Stimulated activated CD4-positive, alpha-beta T cell treated with anti-CD3 and anti-CD28 coated beads, Interleukin-2, amount 100 ng/mL, for 24 hours (primary cell): ENCODE measurements at regions not wholly inside any gene's neighbourhood (a gene's known extent, or its start where the extent isn't known, plus 50 kb on each side); places are given as distances from the start of the nearest gene placed in this dataset.
"Not testable (repeated sequence)": the region's sequence is repeated elsewhere in the genome, so short reads cannot be mapped to it uniquely, and the experiment has no call there.

Experiments
- DNase-seq, 2 donors: peaks; one replicate each; pipeline ENCODE4 v3.0.0-alpha.2; 2020

- DNase-seq: no peak
Measured at GRCh38 chr3:157920822-157921700, 185.2 kb downstream of the SHOX2 start.

DNA sequence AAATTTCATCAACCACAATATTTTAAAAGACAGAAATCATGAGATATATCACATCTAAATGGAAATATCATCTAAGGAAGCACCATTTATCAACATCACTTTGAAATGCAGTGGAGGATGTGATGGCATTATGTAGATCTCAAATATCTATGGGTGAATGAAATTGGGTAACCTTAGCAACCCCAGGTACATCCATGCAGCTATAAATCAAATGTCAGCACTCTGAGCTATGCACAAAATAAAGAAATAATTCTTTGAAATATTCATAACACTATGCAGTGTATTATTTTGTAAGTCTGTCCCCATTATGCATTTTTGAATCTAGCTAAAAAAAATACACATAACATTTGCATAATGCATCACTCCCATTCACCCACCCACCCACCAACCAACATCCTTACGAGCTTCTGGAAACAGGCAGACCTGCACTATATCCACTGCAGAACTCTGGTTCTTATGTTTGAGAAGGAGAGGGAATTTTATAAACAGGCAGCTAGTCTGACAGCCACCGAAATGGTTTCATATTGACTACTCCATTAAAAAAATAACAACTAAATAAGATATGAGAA is 186.8 kb downstream of the SHOX2 start:
- DNase-seq: no peak

GRCh38 chr3:157918402-157918801 is 187.8 kb downstream of the SHOX2 start:
- no peak for DNase-seq

GRCh38 chr3:157916672-157917071 is 189.5 kb downstream of the SHOX2 start:
- no peak for DNase-seq

- DNase-seq: no peak
Measured at GRCh38 chr3:157914882-157915281, 191.3 kb downstream of the SHOX2 start.

DNA sequence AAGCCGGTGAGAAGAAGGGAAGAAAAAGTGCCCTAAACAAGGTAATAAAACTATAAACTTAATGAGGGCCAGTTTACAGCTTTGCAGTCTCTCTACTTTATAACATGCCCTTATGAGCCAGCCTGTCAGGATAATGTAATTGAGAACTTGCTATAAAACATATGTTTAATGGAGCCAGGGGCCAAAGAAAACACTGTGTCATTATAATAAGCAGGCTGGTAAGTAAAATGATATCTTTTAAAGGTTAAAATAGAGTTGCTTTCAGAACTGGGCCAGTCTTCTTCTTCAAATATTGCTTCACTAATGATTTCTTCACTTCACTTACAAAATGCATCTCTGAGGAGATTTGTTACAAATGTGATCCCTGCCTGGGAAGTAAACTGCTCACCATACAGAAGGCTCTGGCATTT is 192.5 kb downstream of the SHOX2 start:
- no peak for DNase-seq

DNA sequence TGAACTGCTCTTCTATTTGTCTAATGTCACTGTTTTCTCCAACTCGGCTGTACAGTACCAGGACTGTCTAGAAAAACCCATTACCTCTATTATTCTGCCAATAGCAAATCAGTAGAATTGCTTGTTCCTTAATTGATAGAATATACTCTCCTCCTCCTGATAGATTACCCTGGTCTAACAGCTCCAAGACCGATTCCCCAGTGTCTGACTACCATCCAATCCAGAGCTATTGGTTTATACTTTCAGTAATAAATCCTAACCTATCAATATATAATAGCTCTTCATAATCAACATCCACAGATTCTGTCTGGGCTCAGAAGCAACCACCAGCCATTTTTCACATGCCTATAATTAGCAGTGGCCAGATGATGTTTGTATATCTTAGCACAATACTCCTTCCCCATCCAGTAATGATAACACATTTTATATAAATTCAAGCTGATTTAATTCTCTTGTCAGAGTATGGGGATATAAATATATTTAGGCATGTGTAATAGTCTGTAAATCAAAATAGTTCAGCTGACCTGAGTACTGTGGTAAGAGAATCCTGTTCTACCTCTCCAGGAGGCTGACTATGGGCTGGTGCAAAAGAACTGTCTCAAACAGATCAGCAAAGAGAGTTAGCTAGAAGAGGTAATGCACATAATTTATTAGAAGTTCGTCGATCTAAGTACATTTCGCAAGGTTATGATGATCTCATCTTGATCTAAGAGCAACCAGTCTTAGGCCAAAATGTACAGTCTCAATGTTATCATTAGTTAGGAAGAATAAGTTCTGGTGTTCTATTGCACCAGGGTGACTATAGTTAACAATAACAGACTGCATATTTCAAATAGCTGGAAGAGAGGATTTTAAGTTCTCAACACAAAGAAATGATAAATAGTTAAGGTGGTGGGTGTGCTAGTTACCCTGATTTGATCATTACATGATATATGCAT is 193.4 kb downstream of the SHOX2 start:
- DNase-seq: no peak

- no peak for DNase-seq
Measured at GRCh38 chr3:157906627-157907026, 199.6 kb downstream of the SHOX2 start.

GRCh38 chr3:157905885-157906284 is 200.3 kb downstream of the SHOX2 start:
- DNase-seq: no peak

DNA sequence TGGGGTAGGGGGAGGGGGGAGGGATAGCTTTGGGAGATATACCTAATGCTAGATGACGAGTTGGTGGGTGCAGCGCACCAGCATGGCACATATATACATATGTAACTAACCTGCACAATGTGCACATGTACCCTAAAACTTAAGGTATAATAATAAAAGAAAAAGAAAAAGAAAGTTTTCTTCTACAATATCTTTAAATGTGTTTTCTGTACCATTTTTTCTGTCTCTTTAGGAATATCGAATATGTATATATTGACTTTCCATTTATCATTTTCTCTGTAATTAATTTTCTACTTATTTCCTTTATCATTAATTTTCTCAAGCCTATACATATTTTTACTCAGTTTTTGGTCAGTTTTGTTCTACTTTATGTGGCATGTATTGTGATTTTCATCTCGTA is 203.5 kb downstream of the SHOX2 start:
- not testable (repeated sequence) for DNase-seq

- no peak for DNase-seq
Measured at GRCh38 chr3:157888040-157888439, 218.2 kb downstream of the SHOX2 start.

DNA sequence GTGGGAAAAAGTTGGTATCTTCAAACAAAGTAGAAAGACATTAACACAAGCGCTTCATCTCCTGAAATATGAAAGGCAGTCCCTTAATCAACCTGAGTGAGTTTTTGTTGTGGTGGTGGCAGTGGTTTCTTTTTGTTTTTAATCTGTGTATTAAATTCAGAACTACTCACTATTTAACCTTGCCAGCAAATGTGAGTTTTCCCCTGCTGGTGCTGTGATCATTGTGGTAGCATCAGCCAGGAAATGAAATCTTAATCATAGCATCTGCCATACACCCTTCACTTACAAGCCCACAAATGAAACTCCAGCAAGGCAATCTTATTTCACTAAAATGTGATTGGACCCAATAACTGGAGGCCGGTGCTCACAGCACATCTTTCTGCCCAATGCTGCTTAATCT is 229.7 kb downstream of the SHOX2 start:
- no peak for DNase-seq

DNA sequence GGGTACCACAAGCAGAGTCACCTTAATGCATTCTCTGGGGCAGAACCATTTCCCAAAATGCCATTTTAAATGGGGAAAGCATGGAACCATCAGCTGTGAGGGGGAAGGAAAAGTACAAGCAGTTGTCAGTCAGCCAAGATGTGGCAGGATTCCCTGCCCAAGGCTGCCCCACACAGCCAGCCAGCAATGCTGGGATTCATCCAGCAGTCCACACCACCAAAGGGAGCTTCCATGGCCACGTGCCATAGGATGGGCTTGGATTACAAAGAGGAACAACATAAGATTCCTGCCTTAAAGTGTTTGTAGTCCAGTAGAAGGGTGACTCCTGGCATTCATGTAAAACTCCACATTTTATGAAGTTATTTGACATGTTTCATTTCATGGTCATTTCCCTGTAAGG is 233.3 kb downstream of the SHOX2 start:
- DNase-seq: no peak

- DNase-seq: no peak
Measured at GRCh38 chr3:157871838-157872460, 234.3 kb downstream of the SHOX2 start.

DNA sequence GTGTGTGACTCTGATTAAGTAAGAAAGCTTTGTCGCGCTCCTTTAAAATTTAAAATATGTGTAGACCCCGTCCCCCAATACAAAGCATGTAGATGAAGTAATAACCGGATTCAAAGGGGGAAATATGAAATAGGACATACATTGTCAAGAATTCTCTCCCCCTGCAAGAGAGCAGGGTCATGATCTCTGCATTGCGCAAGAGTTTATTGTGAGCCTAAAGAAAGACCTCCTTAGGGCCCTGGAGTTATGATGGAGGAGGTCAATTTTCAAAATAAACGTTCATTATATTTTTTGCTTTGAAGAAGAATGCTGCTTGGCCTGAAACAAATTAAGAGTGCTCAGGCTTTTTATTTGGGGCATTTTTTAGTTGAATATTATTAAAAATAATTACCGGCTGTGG is 235.0 kb downstream of the SHOX2 start:
- DNase-seq: no peak

- no peak for DNase-seq
Measured at GRCh38 chr3:157868946-157869345, 237.3 kb downstream of the SHOX2 start.

GRCh38 chr3:157868196-157868595 is 238.0 kb downstream of the SHOX2 start:
- no peak for DNase-seq

DNA sequence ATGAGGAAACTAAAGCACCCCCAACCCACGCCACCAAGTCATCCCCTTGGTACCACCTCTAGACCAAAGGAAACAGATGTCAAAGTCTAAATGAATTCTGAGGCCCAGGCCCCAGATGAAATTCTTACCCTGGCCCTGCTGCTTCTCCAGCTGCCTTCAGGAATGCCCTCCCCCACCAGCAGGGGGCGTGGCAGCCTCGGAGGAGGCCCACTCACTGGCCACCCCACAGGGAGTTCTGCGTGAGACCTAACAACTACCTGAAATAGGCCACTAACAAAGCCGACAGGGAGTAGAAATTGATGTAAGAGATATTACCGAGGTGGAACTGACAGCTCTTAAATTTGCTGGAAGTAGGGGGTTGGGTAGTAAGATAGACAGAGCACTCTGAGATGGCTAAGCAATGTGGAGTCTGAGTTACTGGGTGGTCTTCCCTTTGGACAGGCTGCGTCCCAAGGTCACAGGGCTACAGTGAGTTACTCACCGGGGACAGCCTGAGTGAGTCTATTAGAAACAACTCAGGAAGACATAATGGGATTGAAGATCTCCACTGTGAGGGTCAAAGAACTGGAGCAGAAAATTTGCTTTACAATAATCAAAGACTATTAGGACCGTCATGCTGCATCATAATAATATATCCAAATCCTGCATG is 240.7 kb downstream of the SHOX2 start:
- peak; percentile 41 to 62 for DNase-seq

DNA sequence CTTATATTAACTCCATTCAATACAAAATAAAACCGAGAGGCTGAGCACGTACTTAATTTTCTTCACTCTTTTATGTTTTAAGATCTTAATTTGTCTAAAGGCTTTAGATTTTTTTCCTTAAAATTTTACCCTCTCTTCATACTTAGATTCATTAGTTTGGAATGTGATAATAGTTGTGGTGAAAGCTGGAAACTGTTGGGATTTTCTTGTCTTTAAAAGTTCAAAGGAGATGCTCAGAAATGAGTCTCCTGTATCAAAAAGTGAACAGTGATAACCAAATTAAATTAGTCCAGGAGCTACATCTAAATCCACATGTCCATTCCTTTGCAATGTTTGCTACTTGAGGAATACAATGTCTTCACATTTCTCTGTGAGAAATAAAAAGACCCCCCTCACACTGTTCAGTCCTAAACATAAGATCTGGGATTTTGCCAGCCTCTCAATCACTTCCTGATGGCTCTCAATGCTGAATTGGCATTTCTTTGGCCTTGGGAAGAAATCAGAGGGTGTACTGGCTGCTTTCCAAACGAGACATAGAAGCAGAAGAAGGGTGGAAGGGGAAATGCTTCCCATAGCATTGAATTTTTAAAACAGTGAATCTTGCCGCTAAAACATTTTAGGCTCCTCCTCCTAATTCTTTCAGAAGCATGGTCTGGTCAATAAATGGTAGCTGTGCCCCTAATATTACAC is 245.0 kb downstream of the SHOX2 start:
- no peak for DNase-seq

- no peak for DNase-seq
Measured at GRCh38 chr3:157859541-157859940, 246.7 kb downstream of the SHOX2 start.

- DNase-seq: no peak
Measured at GRCh38 chr3:157858821-157859220, 247.4 kb downstream of the SHOX2 start.

- DNase-seq: no peak
Measured at GRCh38 chr3:157857440-157857839, 248.8 kb downstream of the SHOX2 start.
